Dendritic cell treated with granulocyte-macrophage colony-stimulating factor and Interleukin-4, amounts not matched to agents 40 ng/mL and 50 ng/mL, for 4 days (primary cell): ENCODE measurements at regions not wholly inside any gene's neighbourhood (a gene's known extent, or its start where the extent isn't known, plus 50 kb on each side); places are given as distances from the start of the nearest gene placed in this dataset.
"Not testable (repeated sequence)": the region's sequence is repeated elsewhere in the genome, so short reads cannot be mapped to it uniquely, and the experiment has no call there.

Experiments used
- H3K27ac Mint-ChIP-seq: one replicate; pipeline ENCODE4 v1.8.0; 2022; ENCODE audit warnings: mild to moderate bottlenecking, mixed read lengths
- H3K27me3 Mint-ChIP-seq: one replicate; pipeline ENCODE4 v1.8.0; 2022; ENCODE audit warnings: mild to moderate bottlenecking, mixed read lengths
- H3K36me3 Mint-ChIP-seq: one replicate; pipeline ENCODE4 v1.8.0; 2022; ENCODE audit warnings: low read depth, mixed read lengths
- H3K4me1 Mint-ChIP-seq: one replicate; pipeline ENCODE4 v1.8.0; 2022; ENCODE audit warnings: low read depth, mixed read lengths
- H3K4me3 Mint-ChIP-seq: one replicate; pipeline ENCODE4 v1.8.0; 2022; ENCODE audit warnings: mild to moderate bottlenecking, moderate library complexity, mixed read lengths
- H3K9me3 Mint-ChIP-seq: one replicate; pipeline ENCODE4 v1.8.0; 2022; ENCODE audit warnings: mixed read lengths
- intact Hi-C: fragments of 100-400 bp; cut with micrococcal nuclease; formaldehyde crosslinking; loops from one replicate; pipeline ENCODE4 v1.15.0; 2022

- no peak overlapping the region for H3K27ac Mint-ChIP-seq
- no peaks in the 10 kb centered on the region for H3K27me3 Mint-ChIP-seq
- H3K9me3 Mint-ChIP-seq, result no peaks in the 10 kb centered on the region
- intact Hi-C loops, result no loop called here
- H3K4me3 Mint-ChIP-seq, result no peak overlapping the region
- H3K4me1 Mint-ChIP-seq, result no peaks in the 10 kb centered on the region
- no peaks in the 10 kb centered on the region for H3K36me3 Mint-ChIP-seq
These were observed 629.7 kb upstream of the SGCD start for GRCh38 chr5:155697236-155697635.

GRCh38 chr5:155699385-155699784 is 627.6 kb upstream of the SGCD start:
- Mint-ChIP-seq H3K36me3 (no peaks in the 10 kb centered on the region), H3K27ac (no peak overlapping the region), H3K9me3 (no peaks in the 10 kb centered on the region)

GRCh38 chr5:155700333-155700732 is 626.6 kb upstream of the SGCD start:
- no peak overlapping the region for H3K4me3 Mint-ChIP-seq
- intact Hi-C loops, result no loop called here
- H3K9me3 Mint-ChIP-seq, result no peaks in the 10 kb centered on the region
- H3K36me3 Mint-ChIP-seq, result no peaks in the 10 kb centered on the region
- no peaks in the 10 kb centered on the region for H3K4me1 Mint-ChIP-seq
- no peaks in the 10 kb centered on the region for H3K27me3 Mint-ChIP-seq
- H3K27ac Mint-ChIP-seq, result no peak overlapping the region

More at GRCh38 chr5:155699385-155699784, 627.6 kb upstream of the SGCD start:
- no peaks in the 10 kb centered on the region for H3K4me1 Mint-ChIP-seq
- H3K27me3 Mint-ChIP-seq, result no peaks in the 10 kb centered on the region
- no peak overlapping the region for H3K4me3 Mint-ChIP-seq
- intact Hi-C loops, result no loop called here

- Mint-ChIP-seq H3K4me1 (no peaks in the 10 kb centered on the region), H3K4me3 (no peak overlapping the region), H3K36me3 (no peaks in the 10 kb centered on the region), H3K27me3 (no peaks in the 10 kb centered on the region), H3K27ac (no peak overlapping the region), H3K9me3 (no peaks in the 10 kb centered on the region)
- intact Hi-C loops, result no loop called here
These were observed 615.1 kb upstream of the SGCD start for GRCh38 chr5:155711882-155712281.

GRCh38 chr5:155714435-155714834 is 612.5 kb upstream of the SGCD start:
- H3K9me3 Mint-ChIP-seq, H3K4me3 Mint-ChIP-seq, H3K36me3 Mint-ChIP-seq, intact Hi-C loops, H3K4me1 Mint-ChIP-seq, H3K27me3 Mint-ChIP-seq, H3K27ac Mint-ChIP-seq: not testable (repeated sequence)

- no peaks in the 10 kb centered on the region for H3K4me1 Mint-ChIP-seq
- H3K36me3 Mint-ChIP-seq, result no peaks in the 10 kb centered on the region
- H3K4me3 Mint-ChIP-seq, result no peak overlapping the region
- intact Hi-C loops, result no loop called here
- no peaks in the 10 kb centered on the region for H3K9me3 Mint-ChIP-seq
- no peak overlapping the region for H3K27ac Mint-ChIP-seq
- H3K27me3 Mint-ChIP-seq, result peaks cover 42% of the 10 kb centered on the region
These were observed 600.7 kb upstream of the SGCD start for GRCh38 chr5:155726267-155726666.

GRCh38 chr5:155727512-155728145 is 599.3 kb upstream of the SGCD start:
- H3K4me1 Mint-ChIP-seq, result no peaks in the 10 kb centered on the region
- H3K4me3 Mint-ChIP-seq, result no peak overlapping the region
- intact Hi-C loops, result no loop called here

GRCh38 chr5:155728146-155728856 is 598.7 kb upstream of the SGCD start:
- intact Hi-C loops, result no loop called here
- Mint-ChIP-seq H3K4me1 (no peaks in the 10 kb centered on the region), H3K36me3 (no peaks in the 10 kb centered on the region), H3K27ac (no peak overlapping the region), H3K27me3 (peaks cover 42% of the 10 kb centered on the region), H3K4me3 (no peak overlapping the region), H3K9me3 (no peaks in the 10 kb centered on the region)

More at GRCh38 chr5:155727512-155728145, 599.3 kb upstream of the SGCD start:
- Mint-ChIP-seq H3K27ac (no peak overlapping the region), H3K27me3 (peaks cover 42% of the 10 kb centered on the region), H3K9me3 (no peaks in the 10 kb centered on the region), H3K36me3 (no peaks in the 10 kb centered on the region)

- Mint-ChIP-seq H3K27ac (no peak overlapping the region), H3K36me3 (no peaks in the 10 kb centered on the region), H3K4me1 (no peaks in the 10 kb centered on the region), H3K9me3 (no peaks in the 10 kb centered on the region), H3K4me3 (no peak overlapping the region), H3K27me3 (peaks cover 42% of the 10 kb centered on the region)
- intact Hi-C loops, result no loop called here
These were observed 597.9 kb upstream of the SGCD start for GRCh38 chr5:155728857-155729683.

- Mint-ChIP-seq H3K36me3 (no peaks in the 10 kb centered on the region), H3K4me1 (no peaks in the 10 kb centered on the region), H3K9me3 (no peaks in the 10 kb centered on the region), H3K27ac (no peak overlapping the region), H3K27me3 (peaks cover 42% of the 10 kb centered on the region), H3K4me3 (no peak overlapping the region)
- intact Hi-C loops, result no loop called here
These were observed 597.3 kb upstream of the SGCD start for GRCh38 chr5:155729684-155730059.

GRCh38 chr5:155732587-155733376 is 594.2 kb upstream of the SGCD start:
- H3K27ac Mint-ChIP-seq, result no peak overlapping the region
- intact Hi-C loops, result no loop called here
- H3K36me3 Mint-ChIP-seq, result no peaks in the 10 kb centered on the region
- H3K4me1 Mint-ChIP-seq, result no peaks in the 10 kb centered on the region
- no peaks in the 10 kb centered on the region for H3K9me3 Mint-ChIP-seq
- peaks cover 28% of the 10 kb centered on the region for H3K27me3 Mint-ChIP-seq
- H3K4me3 Mint-ChIP-seq, result no peak overlapping the region

- H3K27me3 Mint-ChIP-seq, result peaks cover 17% of the 10 kb centered on the region
- intact Hi-C loops, result no loop called here
- no peaks in the 10 kb centered on the region for H3K4me1 Mint-ChIP-seq
- no peak overlapping the region for H3K27ac Mint-ChIP-seq
- no peaks in the 10 kb centered on the region for H3K36me3 Mint-ChIP-seq
- H3K9me3 Mint-ChIP-seq, result no peaks in the 10 kb centered on the region
- no peak overlapping the region for H3K4me3 Mint-ChIP-seq
These were observed 593.0 kb upstream of the SGCD start for GRCh38 chr5:155733935-155734334.

GRCh38 chr5:155735388-155735787 is 591.6 kb upstream of the SGCD start:
- Mint-ChIP-seq H3K27me3 (peaks cover 5% of the 10 kb centered on the region), H3K27ac (no peak overlapping the region)

GRCh38 chr5:155738616-155739015 is 588.3 kb upstream of the SGCD start:
- no peaks in the 10 kb centered on the region for H3K36me3 Mint-ChIP-seq
- no peak overlapping the region for H3K27ac Mint-ChIP-seq
- no peak overlapping the region for H3K4me3 Mint-ChIP-seq
- intact Hi-C loops, result no loop called here
- H3K27me3 Mint-ChIP-seq, result no peaks in the 10 kb centered on the region
- H3K4me1 Mint-ChIP-seq, result no peaks in the 10 kb centered on the region
- no peaks in the 10 kb centered on the region for H3K9me3 Mint-ChIP-seq

More at GRCh38 chr5:155735388-155735787, 591.6 kb upstream of the SGCD start:
- intact Hi-C loops, result no loop called here
- H3K4me3 Mint-ChIP-seq, result no peak overlapping the region
- H3K36me3 Mint-ChIP-seq, result no peaks in the 10 kb centered on the region
- no peaks in the 10 kb centered on the region for H3K9me3 Mint-ChIP-seq
- no peaks in the 10 kb centered on the region for H3K4me1 Mint-ChIP-seq
